Mesothelial cell of epicardium (in vitro differentiated cells): ENCODE measurements at regions not wholly inside any gene's neighbourhood (a gene's known extent, or its start where the extent isn't known, plus 50 kb on each side); places are given as distances from the start of the nearest gene placed in this dataset.
A peak's percentile ranks its signal among the peaks of the same experiment; 100 is the strongest.

Experiments
- DNase-seq, 2 experiments: peaks; one replicate each; pipeline ENCODE4 v3.0.0; 2021; ENCODE audit warnings: low spot score in 2 of 2; ENCODE audit not compliant: unreplicated experiment in 2 of 2
- H3K27ac Mint-ChIP-seq: 2 replicates; pipeline ENCODE4 v1.8.0; 2021; ENCODE audit warnings: mixed read lengths
- H3K27me3 Mint-ChIP-seq: 2 replicates; pipeline ENCODE4 v1.8.0; 2021; ENCODE audit warnings: low read depth, mixed read lengths
- H3K36me3 Mint-ChIP-seq: 2 replicates; pipeline ENCODE4 v1.8.0; 2021; ENCODE audit warnings: mixed read lengths
- H3K4me1 Mint-ChIP-seq: 2 replicates; pipeline ENCODE4 v1.8.0; 2021; ENCODE audit warnings: mixed read lengths
- H3K4me3 Mint-ChIP-seq: 2 replicates; pipeline ENCODE4 v1.8.0; 2021; ENCODE audit warnings: mild to moderate bottlenecking, moderate library complexity, mixed read lengths
- H3K9me3 Mint-ChIP-seq: 2 replicates; pipeline ENCODE4 v1.8.0; 2021; ENCODE audit warnings: mixed read lengths
- CTCF ChIP-seq: fragments of 200-600 bp; sonication (generic); IDR thresholded peaks from one replicate; pipeline ENCODE4 v1.5.0; 2021; ENCODE audit warnings: antibody characterized with exemption; ENCODE audit not compliant: unreplicated experiment

GRCh38 chr6:121652726-121653623 is 217.5 kb downstream of the GJA1 start:
- Mint-ChIP-seq H3K4me1 (peaks cover 23% of the 10 kb centered on the region), H3K36me3 (no peaks in the 10 kb centered on the region), H3K9me3 (no peaks in the 10 kb centered on the region), H3K27ac (peak overlapping the region; percentile 54), H3K27me3 (no peaks in the 10 kb centered on the region), H3K4me3 (no peak overlapping the region)
- no peak for TF ChIP-seq CTCF
- no peak for DNase-seq

- no peak for DNase-seq
- H3K4me3 Mint-ChIP-seq: no peak overlapping the region
- H3K27me3 Mint-ChIP-seq: no peaks in the 10 kb centered on the region
- H3K4me1 Mint-ChIP-seq: peaks cover 23% of the 10 kb centered on the region
- no peaks in the 10 kb centered on the region for H3K9me3 Mint-ChIP-seq
- no peak for TF ChIP-seq CTCF
- H3K27ac Mint-ChIP-seq: no peak overlapping the region
- H3K36me3 Mint-ChIP-seq: no peaks in the 10 kb centered on the region
Observed at GRCh38 chr6:121653624-121654008, 218.2 kb downstream of the GJA1 start.

GRCh38 chr6:121657972-121658371 is 222.5 kb downstream of the GJA1 start:
- no peak for TF ChIP-seq CTCF

GRCh38 chr6:121660277-121660676 is 224.8 kb downstream of the GJA1 start:
- H3K9me3 Mint-ChIP-seq: peaks cover 12% of the 10 kb centered on the region
- no peak for TF ChIP-seq CTCF
- H3K27ac Mint-ChIP-seq: no peak overlapping the region
- H3K4me3 Mint-ChIP-seq: no peak overlapping the region
- no peaks in the 10 kb centered on the region for H3K27me3 Mint-ChIP-seq
- no peaks in the 10 kb centered on the region for H3K36me3 Mint-ChIP-seq
- H3K4me1 Mint-ChIP-seq: peaks cover 2% of the 10 kb centered on the region
- no peak for DNase-seq

More at GRCh38 chr6:121657972-121658371, 222.5 kb downstream of the GJA1 start:
- Mint-ChIP-seq H3K4me1 (peaks cover 7% of the 10 kb centered on the region), H3K27me3 (no peaks in the 10 kb centered on the region), H3K36me3 (no peaks in the 10 kb centered on the region), H3K9me3 (no peaks in the 10 kb centered on the region), H3K27ac (no peak overlapping the region), H3K4me3 (no peak overlapping the region)
- DNase-seq: no peak

GRCh38 chr6:121663292-121663810 is 227.9 kb downstream of the GJA1 start:
- Mint-ChIP-seq H3K4me3 (no peak overlapping the region), H3K36me3 (no peaks in the 10 kb centered on the region), H3K9me3 (peaks cover 12% of the 10 kb centered on the region), H3K4me1 (peaks cover 5% of the 10 kb centered on the region), H3K27me3 (no peaks in the 10 kb centered on the region), H3K27ac (no peak overlapping the region)
- no peak for DNase-seq
- no peak for TF ChIP-seq CTCF
